ENCODE measurements at regions not wholly inside any gene's neighbourhood (a gene's known extent, or its start where the extent isn't known, plus 50 kb on each side); places are given as distances from the start of the nearest gene placed in this dataset.
"Not testable (repeated sequence)": the region's sequence is repeated elsewhere in the genome, so short reads cannot be mapped to it uniquely, and the experiment has no call there.

DNA sequence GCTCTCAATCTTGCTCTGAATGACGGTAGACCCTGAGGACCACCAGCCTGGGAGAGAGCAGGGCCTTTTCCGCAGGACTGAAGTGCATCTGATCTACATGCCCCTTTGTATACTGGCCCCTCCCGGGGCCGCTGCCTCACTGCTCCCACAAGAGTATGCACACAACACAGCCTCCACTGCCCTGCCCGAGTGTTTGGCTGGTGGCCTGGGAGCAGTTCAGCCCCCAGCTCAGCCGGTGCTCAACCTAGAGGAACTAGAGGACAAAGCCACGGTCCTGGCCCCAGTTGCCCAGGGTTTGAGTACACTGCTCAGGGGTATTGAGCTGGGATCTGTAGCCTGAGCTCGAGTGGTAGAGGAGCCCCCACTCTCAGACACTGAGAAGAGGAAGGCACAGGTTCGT lies 118.9 kb upstream of the CAB39 start:
- DNase-seq, result no peak

DNA sequence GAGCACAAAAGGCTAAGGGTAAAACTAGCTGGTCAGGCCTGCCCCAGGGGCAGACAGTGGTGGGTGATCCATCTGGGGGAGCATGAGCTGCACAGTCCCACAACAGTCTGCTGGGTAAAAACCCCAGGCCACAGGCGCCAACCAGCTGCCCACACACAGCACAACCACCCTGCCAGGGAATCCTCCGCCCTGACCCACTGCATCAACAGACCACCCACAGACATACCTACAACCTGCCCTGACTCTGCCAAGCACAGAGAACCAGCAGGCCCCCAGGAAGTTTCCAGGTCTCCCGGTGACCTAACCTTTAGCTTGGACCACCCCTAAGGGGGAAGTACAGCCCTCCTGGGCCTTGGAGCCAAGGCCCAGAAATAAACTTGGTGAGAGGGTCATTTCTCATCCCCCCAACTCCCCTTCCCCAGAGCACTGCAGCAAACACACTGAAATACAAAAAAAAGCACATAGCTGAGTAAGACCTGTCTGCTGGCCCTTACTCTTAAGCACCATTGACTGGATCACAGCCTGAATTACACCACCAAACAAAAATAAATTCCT lies 118.3 kb upstream of the CAB39 start:
- DNase-seq, result no peak

DNA sequence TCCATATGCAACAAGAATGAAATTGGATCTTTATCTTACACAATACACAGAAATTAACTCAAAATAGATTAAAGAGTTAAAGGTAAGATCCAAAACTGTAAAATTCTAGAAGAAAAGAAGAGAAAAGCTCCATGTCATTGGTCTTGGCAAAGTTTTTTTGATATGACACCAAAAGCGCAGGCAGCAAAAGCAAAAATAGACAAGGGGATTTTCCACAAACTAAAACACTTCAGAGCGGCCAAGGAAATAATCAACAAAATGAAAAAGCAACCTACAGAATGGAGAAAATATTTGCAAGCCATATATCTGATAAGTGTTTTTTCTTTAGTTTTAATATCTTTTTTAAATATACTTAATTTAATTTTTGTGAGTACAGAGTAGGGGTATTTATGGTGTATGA lies 112.8 kb upstream of the CAB39 start:
- DNase-seq, result no peak

DNA sequence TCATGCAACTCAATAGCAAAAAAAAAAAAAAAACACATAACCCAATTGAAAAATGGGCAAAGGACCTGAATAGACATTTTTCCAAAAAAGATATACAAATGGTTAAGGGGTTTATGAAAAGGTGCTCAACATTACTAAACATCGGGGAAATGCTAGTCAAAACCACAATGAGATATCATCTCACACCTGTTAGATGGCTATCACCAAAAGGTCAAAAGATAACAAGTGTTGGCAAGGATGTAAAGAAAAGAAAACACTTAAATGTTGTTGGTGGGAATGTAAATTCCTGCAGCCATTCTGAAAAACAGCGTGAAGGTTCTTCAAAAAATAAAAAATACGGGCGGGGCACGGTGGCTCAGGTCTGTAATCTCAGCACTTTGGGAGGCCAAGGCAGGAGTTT lies 112.4 kb upstream of the CAB39 start:
- no peak for DNase-seq

DNA sequence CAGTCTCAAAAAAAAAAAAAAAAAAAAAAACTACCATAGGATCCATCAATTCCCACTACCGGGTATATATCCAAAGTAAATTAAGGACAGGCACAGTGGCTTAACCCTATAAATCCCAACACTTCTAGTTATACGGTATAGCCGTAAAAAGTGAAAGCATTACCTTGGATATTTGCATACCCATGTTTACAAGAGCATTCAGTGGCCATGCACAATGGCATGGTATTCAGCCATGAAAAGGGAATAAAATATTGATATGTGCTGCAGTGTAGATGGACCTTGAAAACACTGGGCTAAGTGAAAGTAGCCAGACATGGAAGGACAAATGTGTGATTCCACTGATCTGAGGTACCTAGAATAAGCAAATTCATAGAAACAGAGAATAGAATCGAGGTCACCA lies 111.8 kb upstream of the CAB39 start:
- no peak for DNase-seq

DNA sequence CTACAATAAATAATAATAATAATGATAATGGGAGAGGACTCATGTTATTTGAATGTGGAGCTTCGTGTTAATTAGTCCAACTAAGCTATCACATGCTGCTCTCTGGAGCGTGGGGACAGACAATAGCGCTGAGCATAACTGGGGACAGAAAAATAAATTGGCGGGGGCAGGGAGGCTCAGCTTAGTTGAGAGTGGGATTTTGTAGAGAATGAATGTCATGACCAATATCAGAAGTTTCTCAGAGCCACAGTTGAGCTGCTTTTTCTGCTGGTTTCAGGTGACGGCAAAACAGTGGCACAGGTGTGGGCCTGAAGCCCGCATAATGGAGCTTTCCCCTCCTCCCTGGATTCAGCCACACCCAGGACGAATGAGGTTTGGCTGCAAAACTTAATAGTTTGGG lies 111.1 kb upstream of the CAB39 start:
- no peak for DNase-seq

DNA sequence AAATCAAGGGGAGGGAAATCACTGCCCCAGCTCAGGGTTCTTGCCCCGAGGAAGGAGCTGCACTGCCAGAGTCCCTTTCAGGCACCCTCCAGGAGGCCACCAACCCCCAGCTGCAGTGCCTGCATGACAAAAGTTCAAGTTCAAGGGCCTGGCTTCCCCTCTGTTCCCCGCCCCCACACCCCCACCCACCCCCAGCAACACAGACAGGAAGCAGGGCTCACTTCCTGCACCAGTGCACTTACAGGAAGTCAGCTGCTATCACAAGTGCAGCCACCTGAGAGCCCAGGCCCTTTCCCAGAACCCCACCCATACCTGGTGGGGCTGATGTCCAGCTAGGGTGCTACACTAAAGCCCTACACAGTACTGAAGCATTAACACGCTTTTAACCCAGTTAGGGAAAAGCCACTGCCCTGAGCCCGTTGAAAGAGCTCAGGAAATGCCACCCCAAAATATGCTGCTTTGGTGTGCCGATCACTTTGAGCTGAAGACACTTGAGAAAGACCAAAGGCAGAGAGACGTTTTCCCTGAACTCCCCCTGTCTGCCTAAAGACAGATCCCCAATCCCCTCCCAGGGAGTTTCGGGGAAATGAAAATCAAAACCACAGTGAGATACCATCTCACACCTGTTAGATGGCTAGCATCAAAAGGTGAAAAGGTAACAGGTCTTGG lies 109.9 kb upstream of the CAB39 start:
- DNase-seq, result peak in 1 of 3 donors; percentile 9

DNA sequence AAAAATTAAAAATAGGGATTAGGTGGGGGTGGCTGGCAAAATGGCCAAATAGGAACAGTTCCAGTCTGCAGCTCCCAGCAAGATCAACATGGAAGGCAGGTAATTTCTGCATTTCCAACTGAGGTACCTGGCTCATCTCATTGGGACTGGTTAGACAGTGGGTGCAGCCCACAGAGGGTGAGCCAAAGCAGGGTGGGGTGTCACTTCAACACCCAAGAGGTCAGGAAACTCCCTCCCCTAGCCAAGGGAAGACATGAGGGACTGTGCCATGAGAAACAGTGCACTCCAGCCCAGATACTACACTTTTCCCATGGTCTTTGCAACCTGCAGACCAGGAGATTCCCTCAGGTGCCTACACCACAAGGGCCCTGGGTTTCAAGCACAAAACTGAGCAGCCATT lies 109.3 kb upstream of the CAB39 start:
- not testable (repeated sequence) for DNase-seq

DNA sequence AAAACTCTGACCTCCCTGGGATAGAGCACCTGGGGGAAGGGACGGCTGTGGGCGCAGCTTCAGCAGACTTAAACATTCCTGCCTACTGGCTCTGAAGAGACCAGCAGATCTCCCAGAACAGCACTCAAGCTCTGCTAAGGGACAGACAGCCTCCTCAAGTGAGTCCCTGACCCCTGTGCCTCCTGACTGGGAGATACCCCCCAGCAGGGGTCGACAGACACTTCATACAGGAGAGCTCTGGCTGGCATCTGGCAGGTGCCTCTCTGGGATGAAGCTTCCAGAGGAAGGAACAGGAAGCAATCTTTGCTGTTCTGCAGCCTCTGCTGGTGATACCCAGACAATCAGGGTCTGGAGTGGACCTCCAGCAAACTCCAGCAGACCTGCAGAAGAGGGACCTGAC lies 108.5 kb upstream of the CAB39 start:
- not testable (repeated sequence) for DNase-seq

DNA sequence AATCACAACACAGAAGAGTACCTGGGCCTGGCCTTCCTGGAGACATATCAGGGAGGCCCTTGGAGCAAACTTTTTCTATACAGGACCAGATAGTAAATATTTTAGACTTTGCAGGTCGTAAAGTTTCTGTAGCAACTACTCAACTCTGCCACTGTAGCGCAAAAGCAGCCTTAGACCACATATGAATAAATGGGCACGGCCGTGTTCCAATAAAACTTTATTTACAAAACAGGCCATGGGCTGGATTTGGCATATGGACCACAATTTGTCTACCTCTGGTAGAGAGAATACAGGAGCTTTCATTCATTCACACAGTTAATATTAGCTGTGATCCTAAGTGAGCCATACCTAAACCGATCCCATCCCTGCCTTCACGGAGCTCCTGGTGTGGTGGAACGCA lies 98.6 kb upstream of the CAB39 start:
- no peak for DNase-seq

DNA sequence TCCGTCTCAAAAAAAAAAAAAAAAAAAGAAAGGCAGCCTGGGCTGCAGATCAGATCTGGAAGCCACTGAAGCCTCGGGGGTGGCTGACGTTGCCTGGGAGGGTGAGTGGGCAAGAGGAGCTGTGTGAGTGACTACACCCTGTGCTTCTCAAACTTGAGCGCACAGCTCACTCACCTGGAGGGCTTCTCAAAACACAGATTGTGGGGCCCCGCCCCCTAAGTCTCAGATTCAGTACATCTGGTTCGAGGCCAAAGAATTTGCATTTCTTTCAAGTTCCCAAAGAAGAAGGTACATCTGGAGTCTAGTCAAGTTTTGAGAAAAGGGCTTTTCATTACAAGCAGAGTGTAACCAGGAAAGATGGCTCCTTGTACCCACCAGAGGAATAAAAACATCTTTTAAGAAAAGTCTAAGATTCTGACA lies 97.7 kb upstream of the CAB39 start:
- no peak for DNase-seq

DNA sequence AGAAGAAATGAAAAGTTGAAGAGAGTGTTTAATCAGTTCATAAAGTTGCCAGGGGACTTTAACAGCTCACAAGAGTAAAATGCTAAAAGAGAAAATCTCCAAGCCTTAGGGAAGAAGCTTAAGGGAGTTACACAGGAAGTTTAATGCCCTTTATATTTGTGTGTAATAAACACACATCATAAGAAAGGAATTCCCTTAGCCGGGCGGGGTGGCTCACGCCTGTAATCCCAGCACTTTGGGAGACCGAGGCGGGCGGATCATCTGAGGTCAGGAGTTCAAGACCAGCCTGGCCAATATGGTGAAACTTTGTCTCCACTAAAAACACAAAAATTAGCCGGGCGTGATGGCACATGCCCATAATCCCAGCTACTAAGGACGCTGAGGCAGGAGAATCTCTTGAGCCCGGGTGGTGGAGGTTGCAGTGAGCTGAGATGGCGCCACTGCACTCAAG lies 95.4 kb upstream of the CAB39 start:
- DNase-seq, result peak in 1 of 3 donors; percentile 45

DNA sequence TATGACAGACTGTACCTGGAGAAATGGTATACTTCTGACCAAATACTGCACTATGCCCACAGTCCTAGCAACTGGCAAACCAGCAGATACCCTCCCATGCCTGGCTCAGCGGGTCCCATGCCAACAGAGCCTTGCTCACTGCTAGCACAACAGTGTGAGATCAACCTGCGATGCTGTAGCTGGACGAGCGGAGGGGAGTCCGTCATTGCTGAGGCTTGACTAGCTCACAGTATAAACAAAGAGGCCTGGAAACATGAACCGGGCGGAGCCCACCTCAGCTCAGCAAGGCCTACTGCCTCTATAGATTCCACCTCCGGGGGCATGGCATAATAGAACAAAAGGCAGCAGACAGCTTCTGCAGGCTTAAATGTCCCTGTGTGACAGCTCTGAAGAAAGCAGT lies 93.2 kb upstream of the CAB39 start:
- no peak for DNase-seq

DNA sequence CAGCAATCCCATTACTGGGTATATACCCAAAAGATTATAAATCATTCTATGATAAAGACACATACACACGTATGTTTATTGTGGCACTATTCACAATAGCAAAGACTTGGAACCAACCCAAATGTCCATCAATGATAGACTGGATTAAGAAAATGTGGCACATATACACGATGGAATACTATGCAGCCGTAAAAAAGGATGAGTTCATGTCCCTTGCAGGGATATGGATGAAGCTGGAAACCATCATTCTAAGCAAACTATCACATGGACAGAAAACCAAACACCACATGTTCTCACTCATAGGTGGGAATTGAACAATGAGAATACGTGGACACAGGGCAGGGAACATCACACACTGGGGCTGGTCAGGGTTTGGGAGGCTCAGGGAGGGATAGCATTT lies 87.4 kb upstream of the CAB39 start:
- not testable (repeated sequence) for DNase-seq

DNA sequence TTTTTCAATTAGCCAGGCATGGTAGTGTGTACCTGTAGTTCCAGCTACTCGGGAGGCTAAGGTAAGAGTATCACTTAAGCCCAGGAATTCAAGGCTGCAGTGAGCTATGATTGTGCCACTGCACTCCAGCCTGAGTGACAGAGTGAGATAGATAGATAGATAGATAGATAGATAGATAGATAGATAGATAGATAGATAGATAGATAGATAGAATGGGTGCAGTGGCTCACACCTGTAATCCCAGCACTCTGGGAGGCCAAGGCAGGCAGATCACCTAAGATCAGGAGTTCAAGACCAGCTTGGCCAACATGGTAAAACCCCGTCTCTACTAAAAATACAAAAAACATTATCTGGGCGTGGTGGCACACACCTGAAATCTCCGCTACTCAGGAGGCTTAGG lies 85.6 kb upstream of the CAB39 start:
- DNase-seq, result not testable (repeated sequence)

DNA sequence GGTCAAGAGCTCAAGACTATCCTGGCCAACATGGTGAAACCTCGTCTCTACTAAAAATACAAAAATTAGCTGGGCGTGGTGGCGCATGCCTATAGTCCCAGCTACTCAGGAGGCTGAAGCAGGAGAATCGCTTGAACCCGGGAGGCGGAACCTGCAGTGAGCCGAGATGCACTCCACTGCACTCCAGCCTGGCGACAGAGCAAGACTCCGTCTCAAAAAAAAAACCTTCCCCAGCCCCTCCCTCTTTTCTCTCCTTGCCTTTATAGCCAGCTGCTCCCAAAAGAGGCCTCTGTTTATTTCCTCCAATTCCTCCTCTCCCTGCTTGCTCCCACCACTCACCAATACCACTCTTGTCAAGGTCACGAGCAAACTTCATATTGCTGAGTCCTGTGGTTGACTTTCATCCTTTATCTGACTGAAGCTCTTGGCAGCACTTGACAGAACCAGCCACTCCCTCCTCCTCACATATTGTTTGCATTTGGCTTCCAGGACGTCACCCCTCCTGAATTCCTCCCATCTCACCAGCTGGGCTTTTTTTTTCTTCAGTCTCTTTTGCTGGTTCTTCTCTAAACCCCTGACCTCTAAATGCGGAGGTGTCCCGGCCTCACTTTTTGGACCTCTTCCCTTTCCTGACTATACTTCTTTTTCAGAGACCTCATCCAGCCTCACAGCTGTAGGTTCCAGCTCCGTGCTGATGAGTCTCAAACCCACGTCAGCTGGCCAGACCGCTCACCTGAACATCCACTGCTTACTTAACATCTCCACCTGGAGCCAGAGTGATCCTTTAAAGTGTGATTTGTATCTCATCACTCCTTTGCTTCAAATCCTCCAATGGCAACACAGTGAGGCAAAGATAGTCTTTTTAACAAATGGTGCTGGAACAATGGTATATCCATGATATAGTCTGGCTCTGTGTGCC lies 84.6 kb upstream of the CAB39 start:
- peak; percentile 11 to 51 (median 15) for DNase-seq

DNA sequence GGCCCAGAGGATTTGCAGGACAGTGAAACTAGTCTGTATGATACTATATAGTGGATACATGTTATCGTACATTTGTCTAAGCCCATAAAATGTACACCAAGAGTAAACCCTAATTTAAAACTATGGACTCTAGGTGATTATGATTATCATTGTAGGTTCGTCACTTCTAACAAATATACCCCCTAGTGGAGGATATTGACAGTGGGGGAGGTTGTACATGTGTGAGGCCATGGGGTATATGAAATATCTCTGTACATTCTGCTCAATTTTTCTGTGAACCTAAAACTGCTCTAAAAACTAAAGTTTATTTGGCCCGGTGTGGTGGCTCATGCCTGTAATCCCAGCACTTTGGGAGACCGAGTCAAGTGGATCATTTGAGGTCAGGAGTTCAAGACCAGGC lies 81.2 kb upstream of the CAB39 start:
- DNase-seq, result no peak

DNA sequence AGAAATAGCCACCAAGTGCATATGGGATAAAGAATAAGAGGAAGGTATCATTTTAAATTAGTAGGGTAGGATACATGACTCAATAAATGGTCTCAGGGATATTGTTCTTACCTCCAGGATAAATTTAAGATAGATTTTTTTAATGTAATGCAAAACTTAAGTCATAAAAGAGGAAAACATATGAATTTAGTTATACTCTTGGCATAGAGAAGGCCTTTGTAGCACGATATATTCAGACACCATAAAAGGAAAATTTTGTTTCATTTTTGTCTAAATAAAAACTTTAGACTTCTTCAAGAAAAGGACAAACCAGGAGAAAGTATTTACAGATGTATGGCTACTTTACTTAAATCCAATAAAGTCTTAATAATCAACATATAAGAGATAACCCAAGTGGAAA lies 78.5 kb upstream of the CAB39 start:
- DNase-seq, result peak in 2 of 3 donors; percentile 18 to 37

DNA sequence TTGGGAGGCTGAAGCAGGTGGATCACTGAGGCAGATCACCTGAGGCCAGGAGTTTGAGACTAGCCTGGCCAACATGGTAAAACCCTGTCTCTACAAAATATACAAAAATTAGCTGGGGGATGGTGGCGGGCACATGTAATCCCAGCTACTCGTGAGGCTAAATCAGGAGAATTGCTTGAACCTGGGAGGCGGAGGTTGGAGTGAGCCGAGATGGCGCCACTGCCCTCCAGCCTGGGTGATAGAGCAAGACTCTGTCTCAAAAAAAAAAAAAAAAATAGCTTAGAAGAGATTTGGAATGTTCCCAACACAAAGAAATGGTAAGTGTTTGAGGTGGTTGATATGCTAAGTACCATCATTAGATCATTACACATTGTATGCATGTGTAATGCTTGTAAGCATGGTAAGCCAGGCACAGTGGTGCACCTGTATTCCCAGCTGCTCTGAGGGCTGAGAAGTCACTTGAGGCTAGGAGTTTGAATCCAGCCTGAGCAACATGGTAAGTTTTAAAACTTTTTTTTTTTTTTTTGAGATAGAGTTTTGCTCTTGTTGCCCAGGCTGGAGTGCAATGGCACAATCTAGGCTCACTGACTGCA lies 77.8 kb upstream of the CAB39 start:
- DNase-seq, result not testable (repeated sequence)

DNA sequence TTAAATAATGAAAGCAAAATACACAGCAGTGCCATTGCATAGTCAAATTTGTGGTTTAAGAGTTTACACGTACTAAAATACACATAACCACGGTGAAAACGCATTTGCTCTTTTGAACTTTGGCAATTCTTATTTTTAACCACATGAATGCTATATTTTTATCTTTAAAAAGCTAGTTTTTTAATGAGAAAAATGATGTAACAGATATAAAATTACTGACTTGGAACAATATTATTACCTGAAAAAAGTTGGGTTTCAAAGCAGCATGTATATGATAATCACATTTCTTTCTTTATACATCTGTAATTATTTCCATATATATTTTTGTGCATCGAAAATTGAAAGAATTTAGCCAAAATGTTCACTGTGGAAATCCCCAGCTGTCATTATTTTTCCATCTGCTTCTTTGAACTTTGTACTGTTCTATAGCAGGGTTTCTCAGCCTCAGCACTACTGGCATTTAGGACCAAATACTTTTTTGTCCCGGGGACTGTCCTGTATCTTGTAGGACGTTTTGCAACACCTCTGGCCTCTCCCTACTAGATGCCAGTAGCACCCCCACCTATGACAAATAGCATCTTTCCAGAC lies 75.9 kb upstream of the CAB39 start:
- DNase-seq, result peak in 1 of 3 donors; percentile 10

DNA sequence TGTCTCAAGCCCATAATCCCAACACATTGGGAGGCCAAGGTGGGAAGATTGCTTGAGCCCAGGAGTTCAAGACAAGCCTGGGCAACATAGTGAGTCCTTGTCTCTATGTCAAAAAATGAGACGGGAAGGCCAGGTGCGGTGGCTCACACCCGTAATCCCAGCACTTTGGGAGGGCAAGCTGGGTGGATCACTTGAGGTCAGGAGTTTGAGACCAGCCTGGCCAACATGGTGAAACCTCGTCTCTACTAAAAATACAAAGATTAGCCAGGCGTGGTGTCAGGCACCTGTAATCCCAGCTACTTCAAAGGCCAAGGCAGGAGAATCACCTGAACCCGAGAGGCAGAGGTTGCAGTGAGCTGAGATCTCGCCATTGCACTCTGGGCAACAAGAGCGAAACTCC lies 75.2 kb upstream of the CAB39 start:
- not testable (repeated sequence) for DNase-seq

DNA sequence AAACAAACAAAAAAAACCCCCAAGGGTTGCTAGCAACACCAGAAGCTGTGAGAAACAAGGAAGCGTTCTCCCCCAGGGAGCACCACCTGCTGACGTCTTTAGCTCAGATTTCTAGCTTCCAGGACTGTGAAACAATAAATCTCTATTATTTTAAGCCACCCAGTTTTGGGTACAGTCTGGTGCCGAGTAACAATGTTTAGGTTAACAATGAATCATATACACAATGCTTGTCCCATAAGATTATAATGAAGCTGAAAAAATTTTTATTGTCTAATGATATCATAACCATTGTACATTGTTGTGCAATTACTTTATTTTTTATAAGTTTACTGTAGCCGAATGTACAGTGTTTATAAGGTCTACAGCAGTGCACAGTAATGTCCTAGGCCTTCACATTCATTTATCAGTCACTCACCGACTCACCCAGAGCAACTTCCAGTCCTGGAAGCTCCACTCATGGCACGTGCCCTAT lies 72.1 kb upstream of the CAB39 start:
- DNase-seq, result no peak
